Osteoblast (primary cell): ENCODE measurements at regions not wholly inside any gene's neighbourhood (a gene's known extent, or its start where the extent isn't known, plus 50 kb on each side); places are given as distances from the start of the nearest gene placed in this dataset.
A peak's percentile ranks its signal among the peaks of the same experiment; 100 is the strongest.

Experiments used
- DNase-seq: peaks from one replicate; pipeline ENCODE4 v3.0.0; 2011; ENCODE audit warnings: low spot score, mixed read lengths; ENCODE audit not compliant: insufficient read length; ENCODE audit errors: missing footprints
- H2AFZ ChIP-seq: 2 replicates; pipeline ENCODE4 v1.6.0; 2011; ENCODE audit warnings: mild to moderate bottlenecking, low read length
- H3K27ac ChIP-seq: 2 replicates; pipeline ENCODE4 v1.5.1; 2011; ENCODE audit warnings: mild to moderate bottlenecking, low read depth, low read length, moderate library complexity
- H3K27me3 ChIP-seq: 2 replicates; pipeline ENCODE4 v1.6.0; 2012; ENCODE audit warnings: mild to moderate bottlenecking, control low read depth, inconsistent platforms, low read length, moderate library complexity; ENCODE audit not compliant: insufficient read depth
- H3K36me3 ChIP-seq: 2 replicates; pipeline ENCODE4 v1.5.1; 2011; ENCODE audit warnings: mild to moderate bottlenecking, low read length, control low read depth, moderate library complexity; ENCODE audit not compliant: insufficient read depth
- H3K4me1 ChIP-seq: 2 replicates; pipeline ENCODE4 v1.5.1; 2011; ENCODE audit warnings: mild to moderate bottlenecking, low read length, control low read depth, moderate library complexity; ENCODE audit not compliant: insufficient read depth
- H3K4me2 ChIP-seq: 2 replicates; pipeline ENCODE4 v1.6.0; 2011; ENCODE audit warnings: mild to moderate bottlenecking, low read length; ENCODE audit not compliant: insufficient read depth
- H3K4me3 ChIP-seq: fragments of 200-600 bp; sonication (generic); 3 replicates; pipeline ENCODE4 v1.5.1; 2012; ENCODE audit warnings: mild to moderate bottlenecking, low read length, inconsistent platforms; ENCODE audit not compliant: insufficient read depth
- H3K79me2 ChIP-seq: 2 replicates; pipeline ENCODE4 v1.6.0; 2012; ENCODE audit warnings: mild to moderate bottlenecking, low read length, control low read depth, inconsistent platforms; ENCODE audit not compliant: insufficient read depth
- H3K9me3 ChIP-seq: 2 replicates; pipeline ENCODE4 v1.5.1; 2011; ENCODE audit warnings: low read depth, low read length, control low read depth
- H4K20me1 ChIP-seq: 2 replicates; pipeline ENCODE4 v1.6.0; 2012; ENCODE audit warnings: mild to moderate bottlenecking, low read length, control low read depth; ENCODE audit not compliant: insufficient read depth
- TF ChIP-seq, protein P1 (sequence below): IDR thresholded peaks from 2 replicates; pipeline ENCODE4 v1.5.1; 2011; ENCODE audit warnings: mild to moderate bottlenecking, low read depth, low read length, moderate library complexity; ENCODE audit errors: extremely low read depth

DNA sequence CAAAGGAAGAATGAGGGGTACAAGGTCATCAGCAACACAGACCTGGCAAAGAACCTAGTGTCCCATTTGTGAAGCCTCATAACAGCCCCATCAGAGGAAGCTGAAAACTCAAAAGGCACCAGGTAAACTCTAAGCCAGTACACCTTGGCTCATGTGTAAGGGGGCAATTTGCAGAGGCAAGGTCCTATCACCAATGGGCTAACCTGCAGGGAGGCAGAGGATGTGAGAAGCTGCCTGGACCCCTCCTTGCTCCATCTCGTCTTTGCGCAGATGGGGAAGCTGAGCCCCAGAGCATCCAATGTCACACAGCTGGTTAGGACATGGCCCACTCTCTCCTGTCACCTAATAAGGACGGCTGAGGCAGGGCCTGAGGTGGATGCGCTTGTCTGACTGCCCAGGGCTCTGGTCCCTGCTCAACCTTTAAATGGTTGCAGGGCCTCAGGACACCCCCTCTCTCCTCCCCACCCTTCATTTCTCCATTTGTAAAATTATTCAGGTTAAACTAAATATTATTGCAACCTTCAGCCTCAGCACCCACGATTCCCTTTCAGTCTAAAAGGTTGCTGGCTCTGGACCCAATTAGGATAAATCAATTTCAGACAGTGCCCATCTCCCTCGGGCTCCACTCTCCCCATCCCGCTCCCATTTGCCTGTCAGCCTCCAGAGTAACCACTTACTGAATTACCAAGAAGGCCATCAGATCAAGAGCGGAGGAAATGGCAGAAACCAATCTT, 135.3 kb downstream of the OAT start:
- Histone ChIP-seq H3K27me3 (no peaks in the 10 kb centered on the region), H3K9me3 (no peaks in the 10 kb centered on the region), H3K4me2 (no peak overlapping the region), H3K36me3 (no peaks in the 10 kb centered on the region), H3K4me3 (no peak overlapping the region), H4K20me1 (no peaks in the 10 kb centered on the region), H3K79me2 (no peaks in the 10 kb centered on the region), H3K4me1 (no peaks in the 10 kb centered on the region), H3K27ac (no peak overlapping the region), H2AFZ (no peak overlapping the region)
- DNase-seq = peak; percentile 19
- TF ChIP-seq, protein P1, sequence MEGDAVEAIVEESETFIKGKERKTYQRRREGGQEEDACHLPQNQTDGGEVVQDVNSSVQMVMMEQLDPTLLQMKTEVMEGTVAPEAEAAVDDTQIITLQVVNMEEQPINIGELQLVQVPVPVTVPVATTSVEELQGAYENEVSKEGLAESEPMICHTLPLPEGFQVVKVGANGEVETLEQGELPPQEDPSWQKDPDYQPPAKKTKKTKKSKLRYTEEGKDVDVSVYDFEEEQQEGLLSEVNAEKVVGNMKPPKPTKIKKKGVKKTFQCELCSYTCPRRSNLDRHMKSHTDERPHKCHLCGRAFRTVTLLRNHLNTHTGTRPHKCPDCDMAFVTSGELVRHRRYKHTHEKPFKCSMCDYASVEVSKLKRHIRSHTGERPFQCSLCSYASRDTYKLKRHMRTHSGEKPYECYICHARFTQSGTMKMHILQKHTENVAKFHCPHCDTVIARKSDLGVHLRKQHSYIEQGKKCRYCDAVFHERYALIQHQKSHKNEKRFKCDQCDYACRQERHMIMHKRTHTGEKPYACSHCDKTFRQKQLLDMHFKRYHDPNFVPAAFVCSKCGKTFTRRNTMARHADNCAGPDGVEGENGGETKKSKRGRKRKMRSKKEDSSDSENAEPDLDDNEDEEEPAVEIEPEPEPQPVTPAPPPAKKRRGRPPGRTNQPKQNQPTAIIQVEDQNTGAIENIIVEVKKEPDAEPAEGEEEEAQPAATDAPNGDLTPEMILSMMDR = no peak

DNA sequence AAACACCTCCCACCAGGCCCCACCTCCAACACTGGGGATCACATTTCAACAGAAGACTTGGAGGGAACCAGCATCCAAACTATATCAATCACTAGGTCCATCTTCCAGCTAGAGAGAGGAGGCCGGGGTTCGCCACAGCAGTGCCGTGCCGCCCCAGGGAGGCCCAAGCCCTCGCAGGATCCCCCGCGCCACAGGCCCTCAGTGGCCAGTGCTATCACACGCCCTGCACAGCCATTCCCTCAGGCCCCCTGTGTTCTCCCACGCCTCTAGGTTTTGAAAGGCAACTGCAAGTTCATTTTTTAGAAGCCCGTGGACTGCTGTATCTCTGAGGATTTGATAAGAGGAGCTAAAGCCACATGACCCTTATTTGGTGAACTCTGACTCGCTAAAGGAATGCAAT, 136.4 kb downstream of the OAT start:
- Histone ChIP-seq H3K27me3 (no peaks in the 10 kb centered on the region), H3K4me3 (no peak overlapping the region), H3K27ac (no peak overlapping the region), H3K4me1 (no peaks in the 10 kb centered on the region), H3K9me3 (no peaks in the 10 kb centered on the region), H3K36me3 (no peaks in the 10 kb centered on the region), H3K4me2 (no peak overlapping the region), H4K20me1 (no peaks in the 10 kb centered on the region), H3K79me2 (no peaks in the 10 kb centered on the region), H2AFZ (no peak overlapping the region)
- TF ChIP-seq, protein P1 = no peak
- peak; percentile 55 for DNase-seq

DNA sequence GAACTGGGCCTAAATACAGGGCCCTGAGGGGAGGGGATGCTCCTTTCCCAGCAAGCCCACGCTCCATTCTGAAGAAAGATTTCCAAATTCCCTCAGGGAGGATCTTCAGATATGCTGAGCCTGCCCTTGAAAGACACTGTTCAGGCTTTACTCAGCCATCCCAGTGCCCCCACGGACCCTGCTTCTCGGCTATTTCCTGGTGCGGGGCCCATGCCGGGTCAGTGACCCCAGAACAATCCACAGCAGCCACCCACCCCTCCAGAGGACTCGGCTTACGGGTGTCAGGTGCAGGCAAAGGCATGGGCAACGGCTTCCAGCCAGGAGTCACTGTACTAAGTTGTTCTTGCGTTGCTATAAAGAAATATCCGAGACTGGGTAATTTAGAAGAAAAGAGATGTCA, 137.1 kb downstream of the OAT start:
- Histone ChIP-seq H3K79me2 (no peaks in the 10 kb centered on the region), H3K4me3 (no peak overlapping the region), H3K4me2 (no peak overlapping the region), H2AFZ (no peak overlapping the region), H3K4me1 (no peaks in the 10 kb centered on the region), H3K9me3 (no peaks in the 10 kb centered on the region), H3K27me3 (no peaks in the 10 kb centered on the region), H3K36me3 (no peaks in the 10 kb centered on the region), H4K20me1 (no peaks in the 10 kb centered on the region), H3K27ac (no peak overlapping the region)
- DNase-seq = peak; percentile 32
- TF ChIP-seq, protein P1 = no peak

DNA sequence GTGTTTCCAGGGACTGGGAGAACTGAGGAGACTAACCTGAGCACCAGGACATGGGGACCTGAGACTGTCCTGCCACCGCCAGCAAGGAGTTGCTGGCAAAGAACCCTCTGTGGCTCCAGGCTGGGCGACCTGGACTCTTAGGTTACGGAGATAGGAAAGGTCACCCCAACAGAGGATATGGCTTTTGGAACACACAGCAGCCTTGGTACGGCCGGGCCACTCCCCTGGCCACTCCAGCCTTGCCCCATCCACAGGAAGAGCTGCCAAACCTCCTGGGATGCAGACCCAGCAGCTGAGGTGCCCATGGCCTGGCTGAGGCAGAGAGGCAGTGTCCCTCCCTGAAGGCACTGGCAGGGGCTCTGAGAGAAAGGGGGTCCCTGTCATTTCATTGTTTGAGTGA, 137.8 kb downstream of the OAT start:
- no peaks in the 10 kb centered on the region for H3K27me3 ChIP-seq
- no peaks in the 10 kb centered on the region for H3K4me1 ChIP-seq
- no peak overlapping the region for H3K4me2 ChIP-seq
- H3K27ac ChIP-seq = no peak overlapping the region
- H2AFZ ChIP-seq = no peak overlapping the region
- DNase-seq = no peak
- no peaks in the 10 kb centered on the region for H3K79me2 ChIP-seq
- H3K4me3 ChIP-seq = no peak overlapping the region
- TF ChIP-seq, protein P1 = no peak
- no peaks in the 10 kb centered on the region for H3K9me3 ChIP-seq
- H3K36me3 ChIP-seq = no peaks in the 10 kb centered on the region
- H4K20me1 ChIP-seq = no peaks in the 10 kb centered on the region
